HG02970 (cell line): ENCODE measurements at regions not wholly inside any gene's neighbourhood (a gene's known extent, or its start where the extent isn't known, plus 50 kb on each side); places are given as distances from the start of the nearest gene placed in this dataset.

Source experiments
- ATAC-seq: cut with Tn5 transposase; IDR thresholded peaks from one replicate; pipeline ENCODE4 v1.9.1; 2021; ENCODE audit warnings: mild to moderate bottlenecking, moderate library complexity, moderate number of reproducible peaks; ENCODE audit not compliant: unreplicated experiment, low FRiP score

DNA sequence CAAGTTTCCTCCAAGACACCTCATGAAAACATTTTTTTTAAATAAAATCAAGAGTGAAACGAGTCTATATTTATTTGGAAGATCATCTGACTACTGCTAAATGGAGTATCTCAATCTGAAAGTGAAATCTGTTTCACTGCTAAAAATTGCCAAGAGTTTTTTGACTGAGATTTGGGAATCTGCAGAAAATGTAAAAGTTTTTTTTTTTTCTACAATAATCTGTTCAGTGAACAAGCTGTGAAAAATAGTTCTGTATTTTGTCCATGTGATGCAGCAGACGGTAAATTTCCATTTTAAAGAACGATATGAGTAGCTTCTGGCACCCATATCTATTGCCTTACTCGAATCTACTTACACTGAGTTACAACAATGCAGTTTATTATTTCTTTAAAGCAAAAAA, 519.7 kb downstream of the PLCL1 start:
- ATAC-seq, result no peak

- no peak for ATAC-seq
Measured at GRCh38 chr2:198322275-198322674, 517.9 kb downstream of the PLCL1 start.

GRCh38 chr2:198321522-198322088, 517.2 kb downstream of the PLCL1 start:
- no peak for ATAC-seq

DNA sequence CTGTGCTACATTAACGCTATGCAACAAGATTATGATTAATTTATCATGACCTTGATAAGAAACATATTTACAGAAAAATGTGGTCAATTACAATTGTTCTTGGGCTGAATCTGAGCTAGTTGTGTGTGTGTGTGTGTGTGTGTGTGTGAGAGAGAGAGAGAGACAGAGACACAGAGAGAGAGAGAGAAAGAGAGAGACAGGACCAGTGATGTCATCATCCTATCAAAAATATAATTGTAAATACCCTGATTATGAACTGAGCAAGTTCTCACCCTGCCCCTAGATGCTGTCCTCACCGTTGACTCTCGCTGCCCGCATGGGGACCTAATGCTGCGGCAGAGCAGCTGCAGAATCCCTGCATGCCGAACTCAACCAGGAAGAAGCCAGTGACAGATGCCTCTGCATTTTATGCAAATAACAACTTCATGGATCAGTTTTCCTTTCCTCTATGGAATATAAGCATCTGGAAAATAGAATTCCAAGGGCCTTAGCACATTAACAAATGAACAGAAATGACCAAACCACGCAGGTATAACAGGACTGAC, 512.5 kb downstream of the PLCL1 start:
- no peak for ATAC-seq

- no peak for ATAC-seq
Measured at GRCh38 chr2:198315791-198316630, 511.6 kb downstream of the PLCL1 start.

DNA sequence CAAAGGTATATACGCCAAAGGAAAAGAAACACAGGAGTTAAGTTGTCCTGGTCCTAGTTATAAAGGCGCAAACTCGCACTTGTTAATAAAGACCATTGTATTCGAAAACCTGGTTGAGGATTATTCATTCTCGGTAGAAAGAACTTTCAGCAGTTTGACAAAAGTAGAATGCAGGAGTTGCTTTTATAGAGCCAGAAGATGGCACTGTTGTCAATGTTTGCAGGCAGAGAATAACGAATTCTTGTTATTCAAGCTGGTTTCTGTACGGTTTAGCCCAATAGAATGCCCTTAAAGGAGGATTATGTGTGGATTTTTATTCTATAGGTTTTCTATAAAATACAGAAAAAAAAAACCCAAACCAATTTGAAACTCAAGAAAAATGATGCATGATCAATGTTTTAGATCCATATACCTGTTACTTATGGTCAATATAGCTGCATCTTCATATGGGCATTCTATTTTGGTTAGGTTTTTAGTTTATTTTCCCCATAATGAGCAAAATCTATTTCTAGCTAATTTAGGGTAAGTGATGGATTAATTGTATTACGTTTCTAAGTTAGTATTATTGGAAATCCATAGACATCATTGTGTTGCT, 510.3 kb downstream of the PLCL1 start:
- ATAC-seq, result no peak

GRCh38 chr2:198312596-198313483, 508.4 kb downstream of the PLCL1 start:
- no peak for ATAC-seq

- no peak for ATAC-seq
Measured at GRCh38 chr2:198311020-198311419, 506.6 kb downstream of the PLCL1 start.

- ATAC-seq, result no peak
Measured at GRCh38 chr2:198309673-198310280, 505.4 kb downstream of the PLCL1 start.

GRCh38 chr2:198309081-198309480, 504.7 kb downstream of the PLCL1 start:
- no peak for ATAC-seq

DNA sequence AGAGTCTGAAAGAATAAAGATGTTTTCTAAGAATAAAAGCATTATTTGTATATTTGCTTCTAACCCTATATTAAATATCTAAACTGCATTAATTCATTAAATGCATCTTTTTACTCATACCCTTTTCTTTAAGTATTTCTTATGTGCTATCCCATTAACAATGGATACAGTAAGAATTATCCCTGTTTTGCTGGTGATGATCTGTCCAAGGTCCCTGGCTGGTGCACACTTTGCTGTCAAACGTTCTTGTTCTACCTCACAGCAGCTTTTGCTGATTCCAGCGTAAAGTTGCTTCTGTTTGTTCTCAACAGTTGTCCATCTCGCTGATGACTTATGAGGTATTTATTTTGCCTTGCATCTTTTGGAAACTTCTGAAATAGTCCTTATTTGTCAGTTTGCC, 504.0 kb downstream of the PLCL1 start:
- ATAC-seq, result no peak

DNA sequence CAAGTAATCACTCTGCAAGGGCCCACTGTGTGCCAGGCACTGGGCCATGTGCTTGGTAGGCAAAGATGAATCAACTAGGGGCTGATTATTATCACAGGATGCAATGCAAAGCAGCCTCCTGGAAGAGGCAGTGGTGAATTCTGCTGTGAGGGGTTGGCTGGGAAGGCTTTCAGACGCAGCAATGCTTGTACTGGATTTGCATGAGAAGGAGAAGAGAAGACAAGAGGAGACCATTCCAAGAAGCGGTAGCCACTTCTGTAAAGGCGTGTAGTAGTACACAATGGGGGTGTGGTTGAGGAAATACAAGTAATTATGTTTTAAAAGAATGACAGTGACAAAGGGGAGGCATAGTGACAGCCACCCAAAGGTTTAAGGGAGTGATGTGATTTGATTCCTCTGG, 502.7 kb downstream of the PLCL1 start:
- ATAC-seq, result no peak

DNA sequence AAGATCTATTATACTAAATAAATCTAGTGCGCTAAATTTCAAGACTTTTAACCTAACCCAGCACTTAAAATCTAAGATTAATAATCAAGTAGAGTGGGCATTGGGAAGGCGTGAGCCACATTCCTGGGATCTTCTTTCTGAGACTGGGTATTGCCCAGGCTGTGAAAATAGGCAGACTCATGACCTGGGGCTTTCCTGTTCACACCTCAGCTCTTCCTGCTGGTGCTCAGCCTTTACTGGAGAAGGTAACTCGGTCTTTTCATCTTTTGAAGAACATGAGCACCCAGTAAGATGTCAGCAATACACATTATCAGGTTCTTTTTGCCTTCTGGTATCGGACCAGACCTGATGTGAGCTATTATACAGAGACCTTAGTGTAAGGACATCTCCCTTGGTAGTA, 500.5 kb downstream of the PLCL1 start:
- no peak for ATAC-seq

GRCh38 chr2:198297350-198297749, 493.0 kb downstream of the PLCL1 start:
- ATAC-seq, result no peak

DNA sequence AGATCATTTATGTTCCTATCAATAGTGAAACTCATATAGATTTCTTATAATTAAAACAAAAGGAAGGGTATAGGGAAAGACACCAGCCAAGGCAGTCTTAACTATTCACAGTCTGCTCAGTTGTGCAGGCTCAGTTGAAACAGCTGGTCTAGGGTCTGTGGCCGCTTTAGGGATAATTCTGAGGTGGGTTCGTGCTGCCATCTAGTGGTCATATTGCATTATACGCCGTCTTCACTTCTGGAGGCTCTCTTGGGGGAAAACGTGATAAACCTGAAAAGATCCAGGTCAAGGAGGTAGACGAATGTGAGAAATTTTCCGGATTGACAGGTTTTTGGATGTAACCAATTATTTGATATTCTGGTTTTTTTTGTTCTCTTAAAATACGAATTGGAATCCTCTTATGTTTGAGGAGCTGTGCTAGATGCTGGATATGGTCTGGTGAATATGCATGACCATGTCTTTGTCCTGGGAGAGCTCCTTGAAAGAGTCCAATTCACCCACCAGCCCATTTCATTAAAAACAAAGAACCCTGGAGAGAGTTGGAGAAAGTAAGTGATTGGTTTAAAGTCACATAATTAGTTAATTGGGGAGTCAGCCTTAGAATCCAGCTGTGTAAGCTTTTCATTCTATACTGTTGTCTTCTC, 492.4 kb downstream of the PLCL1 start:
- ATAC-seq, result peak; percentile 81

DNA sequence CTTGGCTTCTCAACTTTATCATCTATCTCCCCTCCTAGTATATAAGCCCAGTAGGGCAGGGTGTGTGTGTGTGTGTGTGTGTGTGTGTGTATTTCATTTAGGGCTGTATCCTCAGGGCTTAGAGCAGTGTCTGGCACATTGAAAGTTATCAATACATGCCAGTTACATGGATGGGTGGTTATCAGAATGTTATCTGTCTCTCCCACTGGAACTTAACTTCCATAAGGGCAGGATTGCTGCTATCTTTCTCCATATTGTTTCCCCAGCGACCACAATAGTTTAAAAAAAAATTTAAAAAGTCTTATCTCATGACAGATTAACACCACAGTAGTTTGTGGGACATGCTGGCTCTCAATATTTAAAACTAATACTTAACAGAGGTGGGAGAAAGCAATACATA, 488.9 kb downstream of the PLCL1 start:
- no peak for ATAC-seq

GRCh38 chr2:198289811-198290210, 485.4 kb downstream of the PLCL1 start:
- no peak for ATAC-seq

GRCh38 chr2:198287706-198288105, 483.3 kb downstream of the PLCL1 start:
- ATAC-seq, result no peak

GRCh38 chr2:198285216-198285615, 480.8 kb downstream of the PLCL1 start:
- no peak for ATAC-seq

DNA sequence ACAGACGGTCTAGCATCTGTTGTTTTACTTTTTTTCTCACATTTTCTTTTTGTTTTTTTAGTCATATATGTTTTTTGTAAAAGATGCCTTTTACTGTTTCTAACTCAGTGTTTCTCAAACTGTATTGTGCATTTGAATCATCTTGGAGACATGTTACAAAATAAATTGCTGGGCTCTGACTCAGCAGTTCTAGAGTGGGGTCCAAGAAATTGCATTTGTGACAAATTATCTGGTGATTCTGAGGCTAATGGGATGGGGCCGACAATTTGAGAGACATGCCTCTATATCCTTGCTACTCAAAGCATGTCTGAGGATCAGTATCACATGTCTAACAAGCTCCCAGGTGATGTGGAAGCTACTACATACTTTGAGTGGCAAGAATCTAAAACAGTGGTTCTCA, 478.8 kb downstream of the PLCL1 start:
- ATAC-seq, result no peak
